ENCODE measurements at regions not wholly inside any gene's neighbourhood (a gene's known extent, or its start where the extent isn't known, plus 50 kb on each side); places are given as distances from the start of the nearest gene placed in this dataset.

GRCh38 chr6:76221525-76221924 lies 149.1 kb upstream of the IMPG1 start:
- Histone ChIP-seq H3K4me3 (no peak overlapping the region), H3K36me3 (replicated peaks in 1 of 2) (no peaks in the 10 kb centered on the region), H3K27me3 (no peaks in the 10 kb centered on the region), H3K9me3 (replicated peaks in 1 of 3) (no peaks in the 10 kb centered on the region), H3K4me1 (replicated peaks in 1 of 2) (no peaks in the 10 kb centered on the region), H3K27ac (no peak overlapping the region)
- WGBS, 4 donors, result 62 to 77% (median 67%) methylated on average over 1 of the region's 1 CpG
- intact Hi-C loops (cut with DNase I), result no loop called here
- no peak for TF ChIP-seq POLR2A (IDR thresholded peaks at IDR 0.05)
- no peak for TF ChIP-seq CTCF (IDR thresholded peaks at IDR 0.05)
- no peak for DNase-seq

GRCh38 chr6:76220805-76221204 lies 148.3 kb upstream of the IMPG1 start:
- no peaks in the 10 kb centered on the region for H3K27me3 ChIP-seq
- no peak overlapping the region for H3K27ac ChIP-seq
- no peak for DNase-seq
- no peaks in the 10 kb centered on the region for H3K36me3 ChIP-seq (replicated peaks in 1 of 2)
- H3K4me3 ChIP-seq, result no peak overlapping the region
- TF ChIP-seq POLR2A (IDR thresholded peaks at IDR 0.05) (no peak), CTCF (IDR thresholded peaks at IDR 0.05) (no peak)
- 47 to 61% (median 51%) methylated on average over 3 of the region's 3 CpGs for WGBS, 4 donors
- no peaks in the 10 kb centered on the region for H3K4me1 ChIP-seq (replicated peaks in 1 of 2)
- intact Hi-C loops (cut with DNase I), result no loop called here
- H3K9me3 ChIP-seq (replicated peaks in 1 of 3), result no peaks in the 10 kb centered on the region

GRCh38 chr6:76217606-76218005 lies 145.1 kb upstream of the IMPG1 start:
- intact Hi-C loops (cut with DNase I), result no loop called here
- no peaks in the 10 kb centered on the region for H3K27me3 ChIP-seq
- 61 to 81% (median 75%) methylated on average over 2 of the region's 2 CpGs for WGBS, 4 donors
- no peak for TF ChIP-seq CTCF (IDR thresholded peaks at IDR 0.05)
- no peak for TF ChIP-seq POLR2A (IDR thresholded peaks at IDR 0.05)
- H3K27ac ChIP-seq, result no peak overlapping the region
- no peak for DNase-seq
- no peak overlapping the region for H3K4me3 ChIP-seq
- no peaks in the 10 kb centered on the region for H3K9me3 ChIP-seq (replicated peaks in 1 of 3)
- H3K36me3 ChIP-seq (replicated peaks in 1 of 2), result no peaks in the 10 kb centered on the region
- H3K4me1 ChIP-seq (replicated peaks in 1 of 2), result no peaks in the 10 kb centered on the region

GRCh38 chr6:76214546-76214945 lies 142.1 kb upstream of the IMPG1 start:
- no peaks in the 10 kb centered on the region for H3K9me3 ChIP-seq (replicated peaks in 1 of 3)
- no peak for TF ChIP-seq POLR2A (IDR thresholded peaks at IDR 0.05)
- no peak for TF ChIP-seq CTCF (IDR thresholded peaks at IDR 0.05)
- H3K4me3 ChIP-seq, result no peak overlapping the region
- H3K27me3 ChIP-seq, result no peaks in the 10 kb centered on the region
- H3K4me1 ChIP-seq (replicated peaks in 1 of 2), result no peaks in the 10 kb centered on the region
- intact Hi-C loops (cut with DNase I), result no loop called here
- WGBS, 4 donors, result 51 to 65% (median 57%) methylated on average over 4 of the region's 4 CpGs
- no peak overlapping the region for H3K27ac ChIP-seq
- no peaks in the 10 kb centered on the region for H3K36me3 ChIP-seq (replicated peaks in 1 of 2)
- no peak for DNase-seq

Measured in adrenal gland (tissue), 9 donors.